ENCODE measurements at regions not wholly inside any gene's neighbourhood (a gene's known extent, or its start where the extent isn't known, plus 50 kb on each side); places are given as distances from the start of the nearest gene placed in this dataset.

GRCh38 chr17:20783091-20783490, 203.6 kb downstream of the CDRT15L2 start:
- FAIRE-seq (no peak), DNase-seq (ENCODE audit: extremely low read depth in 1 of 4, low spot score in 3 of 4) (no peak), ATAC-seq (no peak)
- ChIA-PET CTCF (ENCODE audit: low intra/inter-chr PET ratio) (no interaction called here), POLR2A (no interaction called here)
- in situ Hi-C loops (cut with MboI) (loop anchor here (10.0 kb wide), 1 partner anchor 1692 kb away; no protein-coding TSS in a partner anchor), intact Hi-C loops (cut with micrococcal nuclease) (no loop called here)
- Histone ChIP-seq H3K9me3 (replicated peaks; ENCODE audit: control insufficient read depth, insufficient read depth, low read depth, low read length) (no peaks in the 10 kb centered on the region), H3K36me3 (ENCODE audit: control insufficient read depth, insufficient read depth, low read length) (no peaks in the 10 kb centered on the region), H3K79me2 (ENCODE audit: control insufficient read depth, insufficient read depth, low read length) (no peaks in the 10 kb centered on the region), H3K9ac (ENCODE audit: insufficient read depth in 1 of 2, low read depth in 2 of 2, low read length in 2 of 2) (no peak overlapping the region), H3K4me3 (no peak overlapping the region), H3K4me1 (replicated peaks in 1 of 2; ENCODE audit: control insufficient read depth in 2 of 2, insufficient read depth in 2 of 2, low read length in 2 of 2) (peaks cover 0 to 6% of the 10 kb centered on the region in 2 experiments; a peak in 2 of 5 replicates), H4K20me1 (replicated peaks; ENCODE audit: control insufficient read depth, insufficient read depth, low read length) (no peaks in the 10 kb centered on the region), H2AFZ (ENCODE audit: low read depth, low read length) (no peak overlapping the region), H3K4me2 (ENCODE audit: insufficient read depth, low read length) (no peak overlapping the region), H3K27me3 (ENCODE audit: control insufficient read depth in 2 of 2, insufficient read depth in 2 of 2, low read length in 2 of 2) (peaks cover 0 to 12% of the 10 kb centered on the region in 2 experiments; a peak in 1 of 5 replicates), H3K27ac (ENCODE audit: extremely low read depth, low read depth, low read length) (no peak overlapping the region), H3K9me1 (ENCODE audit: control insufficient read depth, insufficient read depth, low read length) (no peaks in the 10 kb centered on the region)
- WGBS (ENCODE audit: insufficient coverage, low coverage, missing lambda C conversion rate) = 0% methylated on average over 3 of the region's 3 CpGs
- no TSS peak for BruUV-seq (replicated peaks)
- no peak for TF ChIP-seq ZMIZ1 (IDR thresholded peaks at IDR 0.05; ENCODE audit: low read depth in 2 of 2, low read length in 2 of 2)
- TF ChIP-seq ZC3H4 (CRISPR knock-in tag; IDR thresholded peaks at IDR 0.05; ENCODE audit: borderline replicate concordance) = no peak
- no peak for TF ChIP-seq TCF7 (IDR thresholded peaks at IDR 0.05; ENCODE audit: borderline replicate concordance)
- TF ChIP-seq FOXA1 (IDR thresholded peaks at IDR 0.05; ENCODE audit: borderline replicate concordance) = no peak
- TF ChIP-seq SIX5 (IDR thresholded peaks at IDR 0.05; ENCODE audit: borderline replicate concordance in 1 of 2, insufficient read depth in 1 of 2, low read depth in 1 of 2, low read length in 2 of 2) = no peak
- TF ChIP-seq ZNF12 (CRISPR knock-in tag; IDR thresholded peaks at IDR 0.05) = no peak
- TF ChIP-seq ESRRA (IDR thresholded peaks at IDR 0.05; ENCODE audit: borderline replicate concordance, low read depth) = no peak
- no peak for TF ChIP-seq ZZZ3 (IDR thresholded peaks at IDR 0.05)
- no peak for TF ChIP-seq TAF1 (IDR thresholded peaks at IDR 0.05; ENCODE audit: control insufficient read depth, extremely low read depth, insufficient read depth, low read length, severe bottlenecking)
- no peak for TF ChIP-seq SMARCE1 (IDR thresholded peaks at IDR 0.05)
- TF ChIP-seq ZNF133 (CRISPR knock-in tag; IDR thresholded peaks at IDR 0.05) = no peak
- no peak for TF ChIP-seq MXD1 (CRISPR knock-in tag; IDR thresholded peaks at IDR 0.05; ENCODE audit: borderline replicate concordance, poor library complexity, severe bottlenecking)
- no peak for TF ChIP-seq PPARD (CRISPR knock-in tag; IDR thresholded peaks at IDR 0.05)
- no peak for TF ChIP-seq DEAF1 (CRISPR knock-in tag; IDR thresholded peaks at IDR 0.05)
- TF ChIP-seq SRSF1 (IDR thresholded peaks at IDR 0.05; ENCODE audit: low read depth, low read length) = no peak
- TF ChIP-seq NR4A1 (CRISPR knock-in tag; IDR thresholded peaks at IDR 0.05) = no peak
- no peak for TF ChIP-seq NR4A1 (tag; IDR thresholded peaks at IDR 0.05)
- no peak for TF ChIP-seq ARHGAP35 (IDR thresholded peaks at IDR 0.05; ENCODE audit: partially characterized antibody)
